Spinal cord (tissue), 9 donors: ENCODE measurements at regions not wholly inside any gene's neighbourhood (a gene's known extent, or its start where the extent isn't known, plus 50 kb on each side); places are given as distances from the start of the nearest gene placed in this dataset.
"Not testable (repeated sequence)": the region's sequence is repeated elsewhere in the genome, so short reads cannot be mapped to it uniquely, and the experiment has no call there.

ENCODE experiments used
- DNase-seq, 6 donors: peaks; one replicate each; pipeline versions ENCODE4 v3.0.0 to v3.0.0-alpha.2; 2013 to 2015; ENCODE audit warnings: low spot score in 6 of 6, low read depth in 4 of 6
- H3K27ac ChIP-seq: one replicate; pipeline ENCODE4 v1.5.1; 2013; ENCODE audit warnings: low read depth, low read length, control low read depth
- H3K27me3 ChIP-seq: one replicate; pipeline ENCODE4 v1.6.1; 2013; ENCODE audit warnings: low read length; ENCODE audit not compliant: control insufficient read depth, insufficient read depth
- H3K36me3 ChIP-seq: one replicate; pipeline ENCODE4 v1.6.1; 2013; ENCODE audit warnings: low read length; ENCODE audit not compliant: control insufficient read depth, insufficient read depth
- H3K4me1 ChIP-seq: one replicate; pipeline ENCODE4 v1.6.1; 2013; ENCODE audit warnings: low read length; ENCODE audit not compliant: control insufficient read depth, insufficient read depth
- H3K4me3 ChIP-seq: one replicate; pipeline ENCODE4 v1.5.1; 2013; ENCODE audit warnings: low read depth, low read length, control low read depth
- H3K9me3 ChIP-seq: one replicate; pipeline ENCODE4 v1.6.1; 2013; ENCODE audit warnings: low read length; ENCODE audit not compliant: control insufficient read depth, insufficient read depth
- WGBS: methylation state at CpG from one replicate; pipeline ENCODE4 v1.1.5; 2013; ENCODE audit warnings: missing lambda C conversion rate; ENCODE audit not compliant: insufficient coverage; 5-methylcytosine and 5-hydroxymethylcytosine counted together
- donor health status: healthy.

GRCh38 chr3:106058475-106058874 is 189.7 kb upstream of the CBLB start:
- no peaks in the 10 kb centered on the region for H3K36me3 ChIP-seq
- H3K27me3 ChIP-seq, result no peaks in the 10 kb centered on the region
- DNase-seq, result no peak
- 100% methylated on average over 1 of the region's 2 CpGs for WGBS
- H3K27ac ChIP-seq, result no peak overlapping the region
- no peaks in the 10 kb centered on the region for H3K4me1 ChIP-seq
- H3K4me3 ChIP-seq, result no peak overlapping the region
- no peaks in the 10 kb centered on the region for H3K9me3 ChIP-seq

GRCh38 chr3:106059953-106060517 is 191.2 kb upstream of the CBLB start:
- peaks cover 4% of the 10 kb centered on the region for H3K9me3 ChIP-seq
- no peaks in the 10 kb centered on the region for H3K4me1 ChIP-seq
- WGBS, result 80% methylated on average over 1 of the region's 2 CpGs
- H3K36me3 ChIP-seq, result no peaks in the 10 kb centered on the region
- DNase-seq, result peak in 1 of 6 donors; percentile 3
- H3K4me3 ChIP-seq, result no peak overlapping the region
- no peaks in the 10 kb centered on the region for H3K27me3 ChIP-seq
- H3K27ac ChIP-seq, result no peak overlapping the region

GRCh38 chr3:106063909-106064308 is 195.1 kb upstream of the CBLB start:
- Histone ChIP-seq H3K36me3 (no peaks in the 10 kb centered on the region), H3K4me1 (no peaks in the 10 kb centered on the region), H3K9me3 (peaks cover 4% of the 10 kb centered on the region), H3K27ac (no peak overlapping the region), H3K4me3 (no peak overlapping the region), H3K27me3 (no peaks in the 10 kb centered on the region)
- no CpG with 5 or more reads among the region's 3 CpGs for WGBS
- DNase-seq, result no peak

- Histone ChIP-seq H3K9me3 (peaks cover 4% of the 10 kb centered on the region), H3K27ac (no peak overlapping the region), H3K27me3 (no peaks in the 10 kb centered on the region), H3K4me1 (no peaks in the 10 kb centered on the region), H3K4me3 (no peak overlapping the region), H3K36me3 (no peaks in the 10 kb centered on the region)
- no peak for DNase-seq
These were observed 197.0 kb upstream of the CBLB start for GRCh38 chr3:106065831-106066230.

- 92% methylated on average over 2 of the region's 3 CpGs for WGBS
These were observed 198.9 kb upstream of the CBLB start for GRCh38 chr3:106067711-106068110.

GRCh38 chr3:106068381-106068780 is 199.6 kb upstream of the CBLB start:
- Histone ChIP-seq H3K27ac (no peak overlapping the region), H3K36me3 (no peaks in the 10 kb centered on the region), H3K27me3 (no peaks in the 10 kb centered on the region), H3K9me3 (peaks cover 6% of the 10 kb centered on the region), H3K4me3 (no peak overlapping the region), H3K4me1 (no peaks in the 10 kb centered on the region)
- no CpG with 5 or more reads among the region's 1 CpG for WGBS
- peak in 2 of 6 donors; percentile 10 to 39 for DNase-seq

More at GRCh38 chr3:106067711-106068110, 198.9 kb upstream of the CBLB start:
- Histone ChIP-seq H3K9me3 (peaks cover 6% of the 10 kb centered on the region), H3K4me1 (no peaks in the 10 kb centered on the region), H3K27me3 (no peaks in the 10 kb centered on the region), H3K27ac (no peak overlapping the region), H3K4me3 (no peak overlapping the region), H3K36me3 (no peaks in the 10 kb centered on the region)
- no peak for DNase-seq

GRCh38 chr3:106068795-106069194 is 200.0 kb upstream of the CBLB start:
- peak in 1 of 6 donors; percentile 7 for DNase-seq
- Histone ChIP-seq H3K9me3 (peaks cover 6% of the 10 kb centered on the region), H3K27ac (no peak overlapping the region), H3K4me1 (no peaks in the 10 kb centered on the region), H3K36me3 (no peaks in the 10 kb centered on the region), H3K4me3 (no peak overlapping the region), H3K27me3 (no peaks in the 10 kb centered on the region)
- no CpG with 5 or more reads among the region's 2 CpGs for WGBS

- H3K27me3 ChIP-seq, result no peaks in the 10 kb centered on the region
- DNase-seq, result no peak
- no peak overlapping the region for H3K4me3 ChIP-seq
- no peaks in the 10 kb centered on the region for H3K4me1 ChIP-seq
- no peaks in the 10 kb centered on the region for H3K36me3 ChIP-seq
- peaks cover 2% of the 10 kb centered on the region for H3K9me3 ChIP-seq
- WGBS, result no CpG with 5 or more reads among the region's 3 CpGs
- no peak overlapping the region for H3K27ac ChIP-seq
These were observed 201.4 kb upstream of the CBLB start for GRCh38 chr3:106070187-106070586.

- Histone ChIP-seq H3K27me3 (no peaks in the 10 kb centered on the region), H3K4me3 (no peak overlapping the region), H3K27ac (no peak overlapping the region), H3K4me1 (no peaks in the 10 kb centered on the region), H3K9me3 (peaks cover 2% of the 10 kb centered on the region), H3K36me3 (no peaks in the 10 kb centered on the region)
- WGBS, result no CpG with 5 or more reads among the region's 4 CpGs
- no peak for DNase-seq
These were observed 202.5 kb upstream of the CBLB start for GRCh38 chr3:106071306-106071705.

GRCh38 chr3:106072596-106072995 is 203.8 kb upstream of the CBLB start:
- not testable (repeated sequence) for DNase-seq, H3K36me3 ChIP-seq, H3K9me3 ChIP-seq, H3K4me3 ChIP-seq, H3K4me1 ChIP-seq, H3K27ac ChIP-seq, H3K27me3 ChIP-seq
- WGBS, result no CpG with 5 or more reads among the region's 5 CpGs
